ENCODE measurements at regions not wholly inside any gene's neighbourhood (a gene's known extent, or its start where the extent isn't known, plus 50 kb on each side); places are given as distances from the start of the nearest gene placed in this dataset.

- no peak for TF ChIP-seq EZH2phosphoT487 (IDR thresholded peaks at IDR 0.05; ENCODE audit: low read depth, severe bottlenecking, unreplicated experiment)
- TF ChIP-seq, protein P1, sequence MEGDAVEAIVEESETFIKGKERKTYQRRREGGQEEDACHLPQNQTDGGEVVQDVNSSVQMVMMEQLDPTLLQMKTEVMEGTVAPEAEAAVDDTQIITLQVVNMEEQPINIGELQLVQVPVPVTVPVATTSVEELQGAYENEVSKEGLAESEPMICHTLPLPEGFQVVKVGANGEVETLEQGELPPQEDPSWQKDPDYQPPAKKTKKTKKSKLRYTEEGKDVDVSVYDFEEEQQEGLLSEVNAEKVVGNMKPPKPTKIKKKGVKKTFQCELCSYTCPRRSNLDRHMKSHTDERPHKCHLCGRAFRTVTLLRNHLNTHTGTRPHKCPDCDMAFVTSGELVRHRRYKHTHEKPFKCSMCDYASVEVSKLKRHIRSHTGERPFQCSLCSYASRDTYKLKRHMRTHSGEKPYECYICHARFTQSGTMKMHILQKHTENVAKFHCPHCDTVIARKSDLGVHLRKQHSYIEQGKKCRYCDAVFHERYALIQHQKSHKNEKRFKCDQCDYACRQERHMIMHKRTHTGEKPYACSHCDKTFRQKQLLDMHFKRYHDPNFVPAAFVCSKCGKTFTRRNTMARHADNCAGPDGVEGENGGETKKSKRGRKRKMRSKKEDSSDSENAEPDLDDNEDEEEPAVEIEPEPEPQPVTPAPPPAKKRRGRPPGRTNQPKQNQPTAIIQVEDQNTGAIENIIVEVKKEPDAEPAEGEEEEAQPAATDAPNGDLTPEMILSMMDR (IDR thresholded peaks at IDR 0.05; ENCODE audit: poor library complexity) = peak; percentile 55
These were observed 317.8 kb downstream of the SH2D4B start for GRCh38 chr10:80855348-80855971.
